RPMI7951 (cell line): ENCODE measurements at regions not wholly inside any gene's neighbourhood (a gene's known extent, or its start where the extent isn't known, plus 50 kb on each side); places are given as distances from the start of the nearest gene placed in this dataset.
"Not testable (repeated sequence)": the region's sequence is repeated elsewhere in the genome, so short reads cannot be mapped to it uniquely, and the experiment has no call there.

Experiments
- DNase-seq: peaks from one replicate; pipeline ENCODE4 v3.0.0-alpha.2; 2012; ENCODE audit warnings: low read depth

GRCh38 chr1:48084826-48085225 is 87.6 kb upstream of the TRABD2B start:
- DNase-seq: no peak

DNA sequence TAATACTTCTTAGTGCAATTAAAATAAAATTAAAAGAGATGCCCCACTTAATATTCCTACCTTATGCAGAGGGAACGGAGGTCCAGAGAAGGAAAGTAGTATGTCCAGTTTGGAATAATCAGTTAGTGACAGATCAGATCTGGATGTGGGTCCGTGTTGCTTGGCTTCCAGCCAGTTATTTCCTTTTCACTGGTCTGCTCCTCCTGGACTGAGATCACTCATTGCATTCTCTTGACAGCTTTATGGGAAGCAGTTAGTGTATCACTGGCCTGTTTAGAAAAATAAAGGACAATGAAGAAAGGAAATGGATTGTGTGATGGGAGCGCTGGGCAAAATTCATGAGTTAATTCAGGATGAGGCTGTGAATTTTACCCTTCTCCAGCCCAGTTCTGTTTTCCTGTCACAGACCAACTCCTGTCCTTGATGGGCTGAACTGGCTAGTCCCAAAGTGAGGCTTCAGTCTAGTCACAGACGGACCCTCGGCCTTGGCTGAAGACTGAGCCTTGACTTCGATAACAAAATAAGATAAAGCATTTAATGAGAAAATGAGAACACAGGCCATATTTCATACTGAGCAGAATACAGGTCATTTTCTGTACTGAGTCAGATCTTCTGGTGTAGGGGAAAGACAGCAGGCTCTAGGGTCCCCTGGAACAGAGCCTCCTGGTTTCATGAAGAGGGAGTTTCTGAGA is 85.2 kb upstream of the TRABD2B start:
- peak; percentile 10 for DNase-seq

- no peak for DNase-seq
Measured at GRCh38 chr1:48080331-48081255, 83.4 kb upstream of the TRABD2B start.

- DNase-seq: no peak
Measured at GRCh38 chr1:48079096-48079495, 81.9 kb upstream of the TRABD2B start.

GRCh38 chr1:48077795-48078222 is 80.6 kb upstream of the TRABD2B start:
- DNase-seq: no peak

GRCh38 chr1:48076017-48076416 is 78.8 kb upstream of the TRABD2B start:
- no peak for DNase-seq

- DNase-seq: no peak
Measured at GRCh38 chr1:48073798-48074530, 76.8 kb upstream of the TRABD2B start.

DNA sequence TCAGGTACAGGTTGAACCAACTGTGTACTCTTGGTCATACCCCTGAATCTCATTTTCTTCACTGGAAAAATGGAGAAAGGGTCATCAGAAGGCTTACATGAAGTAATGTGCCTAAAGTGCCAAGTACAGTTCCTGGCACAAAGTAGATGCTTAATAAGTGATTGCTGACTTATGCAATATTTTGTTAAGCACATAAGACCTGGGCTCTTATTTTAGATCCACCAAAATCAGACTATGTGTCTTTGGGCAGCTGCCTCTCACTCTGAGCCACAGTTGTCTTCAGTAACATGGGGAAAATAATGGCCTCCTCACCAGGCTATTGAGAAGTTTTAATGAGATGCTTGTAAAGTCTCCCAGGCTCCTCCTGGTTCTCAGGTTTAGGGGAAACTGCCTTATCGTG is 74.3 kb upstream of the TRABD2B start:
- DNase-seq: no peak

DNA sequence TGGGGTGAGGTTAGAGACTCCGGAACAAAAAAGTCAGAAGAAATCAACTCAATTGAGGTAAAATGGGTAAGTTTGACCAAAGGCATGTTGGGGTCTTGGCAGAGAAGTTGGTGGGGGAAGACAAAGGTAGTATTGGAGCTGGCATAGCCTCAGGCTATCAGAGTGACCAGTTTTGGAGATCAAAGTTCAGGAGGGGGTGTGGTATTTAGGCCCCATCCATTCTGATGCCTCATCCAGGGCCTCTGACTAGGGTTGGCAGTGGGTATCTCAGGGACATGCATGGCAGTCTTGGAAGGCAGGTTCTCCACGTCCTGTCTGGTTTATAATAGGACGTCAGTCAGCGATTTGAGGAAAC is 73.2 kb upstream of the TRABD2B start:
- no peak for DNase-seq

DNA sequence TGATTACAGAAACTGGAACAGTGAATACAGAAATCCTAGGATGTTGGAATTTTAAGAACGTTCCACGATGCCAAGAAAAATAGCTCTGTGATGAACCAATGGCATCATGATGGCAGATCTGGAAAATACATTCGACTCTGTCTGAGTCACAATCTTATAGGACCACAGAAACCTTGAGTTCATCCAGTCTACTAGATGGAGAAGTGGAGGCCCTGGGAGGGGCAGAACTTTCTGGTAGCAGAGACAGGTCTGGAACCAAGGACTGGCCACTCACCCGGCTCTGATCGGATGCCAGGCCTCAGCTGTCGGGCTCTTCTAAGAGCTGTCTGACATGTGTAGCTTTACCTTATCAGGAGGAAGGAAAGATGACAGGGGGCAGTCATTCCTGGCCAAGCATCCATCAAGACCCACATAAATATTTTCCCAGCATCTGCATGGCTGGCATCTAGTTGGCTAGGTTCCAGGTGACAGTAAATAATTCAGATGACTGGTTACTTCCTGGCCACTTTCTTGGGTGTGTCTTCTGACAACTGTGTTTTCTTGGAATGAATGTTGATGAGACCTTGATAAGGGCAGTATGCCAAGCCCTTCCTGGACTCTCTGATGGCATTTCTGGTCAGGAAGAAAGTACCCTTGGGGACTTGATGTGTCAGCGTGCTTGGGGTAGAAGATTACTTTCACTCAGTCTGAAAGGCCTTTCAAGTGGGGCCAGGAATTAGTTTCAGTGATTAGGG is 72.6 kb upstream of the TRABD2B start:
- peak; percentile 25 for DNase-seq

- no peak for DNase-seq
Measured at GRCh38 chr1:48068206-48068605, 71.0 kb upstream of the TRABD2B start.

DNA sequence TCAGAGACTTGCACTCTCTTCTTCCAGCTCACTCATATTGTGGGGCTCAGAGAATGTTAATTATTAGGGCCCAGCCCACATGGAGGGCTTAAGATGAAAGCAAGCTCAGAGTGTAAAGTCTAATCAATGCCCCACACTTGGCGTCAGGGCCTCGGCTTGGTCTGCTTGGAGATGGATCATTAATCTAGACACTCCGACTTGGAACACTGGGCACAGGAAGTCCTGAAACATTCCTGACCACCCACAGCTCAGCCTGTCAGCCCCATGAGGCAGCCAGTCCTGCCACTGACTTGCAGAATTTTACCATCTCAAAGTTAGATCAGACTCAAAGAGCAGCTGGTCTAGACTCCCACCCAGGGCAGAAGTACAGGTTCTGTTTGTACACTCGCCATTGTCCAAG is 69.8 kb upstream of the TRABD2B start:
- no peak for DNase-seq

GRCh38 chr1:48064693-48065092 is 67.5 kb upstream of the TRABD2B start:
- DNase-seq: not testable (repeated sequence)

DNA sequence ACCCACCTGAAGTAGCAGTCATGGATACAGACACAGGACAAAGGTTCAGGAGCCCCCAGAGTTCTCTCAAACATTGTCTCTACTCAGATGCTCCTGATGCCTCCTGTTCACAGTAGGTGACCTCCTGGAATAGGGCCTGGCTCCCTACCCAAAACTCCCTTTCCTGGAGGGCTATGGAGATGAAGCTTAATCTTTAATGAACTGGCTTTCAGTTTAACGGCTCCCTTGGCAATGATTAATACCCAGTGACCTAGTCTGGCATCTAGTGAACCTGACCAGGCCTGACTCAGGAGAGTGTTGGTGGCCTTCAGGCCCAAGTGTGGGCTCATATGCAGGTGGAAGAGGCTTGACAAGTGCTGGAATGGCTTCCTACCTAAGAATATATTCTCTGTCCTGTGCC is 65.2 kb upstream of the TRABD2B start:
- DNase-seq: no peak

- no peak for DNase-seq
Measured at GRCh38 chr1:48061162-48062136, 64.3 kb upstream of the TRABD2B start.

- no peak for DNase-seq
Measured at GRCh38 chr1:48059289-48059688, 62.1 kb upstream of the TRABD2B start.

DNA sequence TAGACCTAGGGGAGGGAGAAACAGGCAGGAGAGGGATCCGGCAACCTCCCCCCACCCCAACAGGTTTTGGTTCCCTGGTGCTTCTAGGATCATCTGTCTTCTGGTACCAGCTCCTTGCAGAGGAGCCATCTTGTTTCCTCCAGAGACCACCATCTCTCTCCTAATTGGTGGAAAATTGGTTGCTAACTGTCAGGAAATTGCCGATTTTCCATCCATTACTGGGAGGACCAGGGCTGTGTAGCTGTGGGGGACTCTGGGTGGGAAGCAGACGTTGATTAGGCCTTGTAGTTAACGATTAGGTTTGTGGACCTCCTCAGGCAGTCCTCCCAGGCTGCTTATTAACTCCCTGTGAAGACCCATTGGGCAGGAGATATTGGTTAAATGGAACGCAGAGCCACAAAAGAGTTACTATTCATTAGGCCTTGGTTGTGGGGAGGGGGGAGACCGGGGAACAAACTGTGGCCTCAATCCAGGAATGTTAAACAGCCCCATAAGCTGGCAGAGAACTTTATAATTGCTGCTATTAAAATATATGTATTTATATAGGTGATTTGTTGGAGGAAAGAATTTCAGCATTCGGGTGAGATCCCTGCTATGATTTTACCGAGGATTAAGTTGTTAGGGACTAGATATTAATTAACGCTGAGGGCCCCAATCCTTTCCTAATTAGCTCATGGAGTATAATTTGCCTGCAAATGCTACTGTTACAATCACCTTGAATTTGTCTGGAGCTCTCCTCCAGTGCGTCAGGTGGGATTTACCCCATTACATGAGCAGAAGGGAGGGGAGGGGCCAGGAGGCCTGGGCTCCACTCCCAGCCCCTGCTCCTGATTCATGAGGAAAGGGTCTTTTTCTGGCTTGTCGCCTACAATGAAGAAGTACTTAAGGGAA is 61.2 kb upstream of the TRABD2B start:
- DNase-seq: no peak

DNA sequence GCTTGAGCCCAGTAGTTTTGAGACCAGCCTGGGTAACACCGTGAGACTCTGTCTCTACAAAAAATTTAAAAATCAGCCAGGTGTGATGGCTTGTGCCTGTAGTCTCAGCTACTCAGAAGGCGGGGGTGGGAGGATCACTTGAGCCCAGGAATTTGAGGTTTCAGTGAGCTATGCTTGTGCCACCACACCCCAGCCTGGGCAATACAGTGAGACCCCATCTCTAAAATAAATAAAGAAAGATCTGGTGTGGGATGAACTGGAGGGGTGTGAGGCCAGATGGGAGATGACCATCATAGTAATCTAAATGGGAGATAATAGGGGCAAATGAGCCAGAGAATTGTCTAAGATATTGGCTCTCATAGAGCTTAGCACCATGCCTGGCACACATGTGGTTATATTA is 60.1 kb upstream of the TRABD2B start:
- no peak for DNase-seq
